NCI-H2196 (cell line): ENCODE measurements at regions not wholly inside any gene's neighbourhood (a gene's known extent, or its start where the extent isn't known, plus 50 kb on each side); places are given as distances from the start of the nearest gene placed in this dataset.
"Not testable (repeated sequence)": the region's sequence is repeated elsewhere in the genome, so short reads cannot be mapped to it uniquely, and the experiment has no call there.

Experiments
- DNase-seq: peaks from one replicate; lab custom pipeline; 2025; ENCODE audit not compliant: unreplicated experiment; lab: John Stamatoyannopoulos, UW

DNA sequence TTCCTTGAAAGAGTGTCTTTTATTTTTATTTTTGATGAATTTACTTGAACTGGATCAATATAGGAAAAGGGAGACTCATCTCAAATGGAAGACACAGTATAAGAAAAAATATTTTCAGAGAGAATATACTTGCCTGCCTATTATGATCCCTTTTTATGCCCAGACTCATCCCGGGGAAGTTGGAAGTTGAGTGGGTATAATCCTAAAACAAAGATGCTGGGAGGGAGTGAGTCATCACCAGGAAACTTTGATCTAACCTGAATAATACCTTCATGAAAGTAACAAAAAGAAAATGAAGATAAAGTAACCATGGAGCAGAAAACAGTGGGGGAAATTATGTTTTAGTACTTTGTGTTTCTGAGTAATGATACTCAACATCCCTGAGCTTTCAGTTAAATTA, 1514.0 kb downstream of the FAM181B start:
- no peak for DNase-seq

DNA sequence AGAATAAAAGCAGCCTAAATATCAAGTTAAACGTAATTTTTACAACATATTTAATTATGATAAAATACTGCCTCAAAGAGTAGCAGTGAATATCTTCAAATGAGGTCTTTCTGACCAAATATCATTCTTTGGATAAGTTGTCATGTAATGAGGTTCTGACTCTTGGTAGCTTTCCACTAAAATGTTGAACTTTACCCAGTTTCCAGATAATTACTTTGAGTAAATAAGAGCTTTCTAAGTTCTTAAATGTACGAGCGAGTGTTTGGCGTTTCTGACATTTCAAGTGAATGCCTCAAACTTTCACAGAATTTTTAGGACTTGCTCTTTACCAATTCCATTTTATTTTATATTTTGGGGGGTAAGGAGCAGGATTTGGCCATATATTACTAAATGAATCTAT, 1515.2 kb downstream of the FAM181B start:
- no peak for DNase-seq

DNA sequence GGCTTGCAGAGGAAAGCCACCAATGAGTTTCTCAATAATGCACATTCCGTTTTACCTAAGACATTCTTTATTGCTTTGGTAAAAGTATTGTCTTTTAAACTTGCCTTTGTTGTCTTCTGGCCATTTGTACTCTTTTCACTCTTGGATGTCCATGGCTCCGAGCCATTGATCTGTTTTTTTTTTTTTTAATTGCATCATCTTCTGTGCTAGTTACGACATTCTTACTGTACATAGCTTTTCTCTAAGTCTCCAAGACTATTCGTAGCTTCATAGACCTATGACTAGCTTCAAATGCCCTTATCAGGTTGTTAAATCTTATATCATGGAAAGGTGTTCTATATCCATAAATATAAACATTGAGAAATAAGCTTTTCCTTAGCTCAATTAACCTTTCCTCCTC, 1522.6 kb downstream of the FAM181B start:
- DNase-seq = no peak

DNA sequence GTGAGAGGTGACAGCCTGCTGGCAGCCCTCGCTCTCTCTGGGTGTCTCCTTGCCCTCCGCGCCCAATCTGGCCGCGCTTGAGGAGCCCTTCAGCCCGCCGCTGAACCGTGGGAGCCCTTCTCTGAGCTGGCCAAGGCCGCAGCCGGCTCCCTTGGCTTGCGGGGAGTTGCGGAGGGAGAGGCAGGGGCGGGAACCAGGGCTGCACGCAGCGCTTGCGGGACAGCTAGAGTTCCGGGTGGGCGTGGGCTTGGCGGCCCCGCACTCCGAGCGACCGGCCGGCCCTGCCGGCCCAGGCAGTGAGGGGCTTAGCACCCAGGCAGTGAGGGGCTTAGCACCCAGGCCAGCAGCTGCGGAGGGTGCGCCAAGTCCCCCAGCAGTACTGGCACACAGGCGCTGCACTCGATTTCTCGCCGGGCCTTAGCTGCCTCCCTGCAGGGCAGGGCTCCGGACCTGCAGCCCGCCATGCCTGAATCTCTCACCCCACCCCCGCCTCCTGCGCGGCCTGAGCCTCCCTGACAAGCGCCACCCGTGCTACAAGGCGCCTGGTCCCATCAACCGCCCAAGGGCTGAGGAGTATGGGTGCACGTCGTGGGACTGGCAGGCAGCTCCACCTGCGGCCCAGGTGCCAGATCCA, 1526.1 kb downstream of the FAM181B start:
- DNase-seq = no peak

DNA sequence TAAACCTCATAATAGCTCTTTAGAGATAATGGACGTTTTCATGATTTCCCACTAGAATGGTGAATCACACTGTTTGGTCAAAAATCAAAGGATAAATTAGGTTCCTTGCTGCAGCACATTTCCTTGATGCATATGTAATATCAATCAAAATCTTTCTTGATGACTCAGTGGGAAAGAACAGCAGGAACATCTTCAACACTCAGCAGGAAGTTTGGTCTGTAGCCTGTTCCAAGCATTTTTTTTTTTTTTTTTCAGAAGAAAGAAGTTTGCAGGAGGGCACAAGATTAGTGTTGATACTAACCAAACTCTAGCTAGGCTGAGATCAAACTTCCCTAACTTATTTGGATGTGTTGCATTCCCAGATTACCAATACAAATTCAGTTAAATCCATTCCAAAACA, 1529.8 kb downstream of the FAM181B start:
- no peak for DNase-seq

DNA sequence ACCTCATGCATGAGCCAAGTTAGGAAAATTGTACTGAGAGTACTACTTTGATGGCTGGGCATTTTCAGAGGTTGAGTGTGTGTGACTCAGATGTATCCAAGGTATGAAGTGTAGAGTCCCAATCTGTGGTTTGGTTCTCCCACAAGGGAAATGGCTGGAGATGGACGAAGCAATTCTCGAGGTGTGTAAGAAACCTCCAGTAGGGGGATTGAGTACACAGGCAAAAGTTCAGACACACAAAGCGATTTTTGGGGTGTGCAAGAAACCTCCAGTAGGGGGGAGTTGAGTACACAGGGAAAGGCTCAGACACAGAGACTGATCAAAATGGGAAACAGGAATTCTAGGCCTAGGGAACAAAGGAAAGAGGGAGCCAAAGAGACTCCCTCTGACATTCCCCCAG, 1536.3 kb downstream of the FAM181B start:
- no peak for DNase-seq

DNA sequence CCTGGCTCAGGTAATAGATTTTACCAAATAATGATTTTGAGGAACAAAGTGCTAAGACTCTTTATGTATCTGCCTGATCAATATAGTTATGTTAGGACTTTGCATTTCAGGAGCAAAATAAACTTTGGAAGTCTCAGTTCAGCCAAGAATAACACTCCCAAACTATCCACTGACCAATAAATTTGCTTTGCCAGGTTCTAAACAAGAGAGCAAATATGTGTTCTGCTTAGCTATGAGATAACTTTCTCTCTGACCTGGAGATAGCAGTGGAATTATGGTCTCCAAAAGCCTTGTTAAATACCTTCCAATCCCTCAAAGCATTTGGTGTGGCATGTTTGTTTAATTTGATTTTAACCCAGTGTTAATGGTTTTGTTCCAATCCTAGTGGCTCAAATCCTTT, 1541.1 kb downstream of the FAM181B start:
- DNase-seq = no peak

DNA sequence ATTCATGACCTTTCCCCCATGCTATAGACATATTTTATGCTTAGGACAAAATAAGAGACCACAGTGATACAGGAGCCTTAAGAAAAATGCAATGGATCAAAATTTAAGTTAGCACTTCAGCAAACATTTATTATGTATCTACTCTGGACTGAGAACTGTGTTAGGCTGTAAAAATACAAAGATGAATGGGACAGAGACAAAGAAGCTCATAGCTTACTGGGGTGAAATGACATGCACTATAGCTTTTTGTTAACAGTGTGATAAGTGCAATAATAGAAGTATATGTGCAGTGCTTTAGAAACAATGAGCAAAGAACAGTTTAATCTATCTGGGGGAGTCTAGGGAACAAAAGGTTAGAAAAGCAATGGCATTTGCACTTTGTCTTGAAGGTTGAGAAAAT, 1543.1 kb downstream of the FAM181B start:
- DNase-seq = no peak

DNA sequence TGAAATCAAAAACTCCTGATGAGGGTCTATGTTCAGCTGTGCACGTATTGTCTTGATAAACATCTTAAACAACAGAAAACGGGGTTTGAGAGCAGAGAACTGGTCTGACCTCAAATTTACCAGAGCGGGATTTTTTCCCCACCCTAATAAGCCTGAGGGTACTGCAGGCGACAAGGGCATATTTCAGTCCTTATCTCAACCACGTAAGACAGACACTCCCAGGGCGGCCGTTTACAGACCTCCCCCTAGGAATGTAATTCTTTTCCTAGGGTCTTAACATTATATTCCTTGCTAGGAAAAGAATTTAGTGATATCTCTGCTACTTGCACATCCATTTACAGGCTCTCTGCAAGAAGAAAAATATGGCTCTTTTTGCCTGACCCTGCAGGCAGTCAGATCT, 1546.6 kb downstream of the FAM181B start:
- DNase-seq = not testable (repeated sequence)

DNA sequence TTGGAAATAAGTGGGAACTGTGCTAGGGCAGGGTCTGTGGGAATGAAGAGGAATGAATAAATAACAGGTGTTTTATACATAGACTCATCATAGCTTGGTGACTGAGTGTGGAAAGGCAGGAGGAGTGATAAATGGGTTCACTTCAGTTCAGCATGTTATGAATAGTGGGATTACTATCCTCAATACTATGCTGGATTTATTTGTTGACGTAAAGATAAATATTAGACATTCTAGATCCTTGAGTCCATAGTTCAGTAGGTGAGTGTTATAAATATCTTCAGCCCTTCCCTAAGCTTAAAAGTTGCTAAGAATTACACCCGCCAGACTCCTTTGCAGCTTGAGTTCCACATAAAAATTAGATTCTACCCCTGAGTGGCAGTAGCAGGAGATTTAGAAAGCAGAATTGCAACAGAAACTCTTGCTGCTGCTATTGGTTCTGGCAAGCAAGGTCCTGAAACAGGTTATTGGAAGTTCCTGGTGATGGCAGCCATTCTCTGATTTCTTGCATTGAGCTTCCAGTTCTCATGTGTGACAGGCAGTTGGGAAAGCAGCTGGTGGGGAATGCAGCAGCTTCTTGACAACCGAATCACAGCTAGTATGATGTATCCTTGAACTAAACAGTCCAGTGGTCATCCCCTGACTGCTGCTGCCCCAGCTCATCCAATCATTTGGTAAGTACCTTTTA, 1558.9 kb downstream of the FAM181B start:
- DNase-seq = no peak

DNA sequence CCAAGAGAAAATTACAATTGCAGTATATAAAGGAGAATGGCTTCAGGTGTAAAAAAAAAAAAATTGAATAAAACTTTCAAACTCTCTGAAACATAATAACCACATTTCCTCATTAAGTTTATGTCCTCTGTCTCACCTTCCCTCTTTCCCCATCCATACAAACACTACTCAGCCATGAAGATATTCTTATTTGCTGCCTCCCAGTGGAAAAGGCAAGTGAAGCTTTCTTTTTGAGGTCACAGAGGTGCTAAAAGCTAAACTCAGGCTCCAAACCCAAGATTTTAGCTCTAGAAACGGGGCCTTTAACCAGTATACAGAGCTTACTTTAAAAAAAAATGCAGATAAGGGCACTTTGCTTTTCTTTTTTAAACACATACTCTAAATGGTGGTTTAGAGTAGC, 1568.5 kb downstream of the FAM181B start:
- no peak for DNase-seq

DNA sequence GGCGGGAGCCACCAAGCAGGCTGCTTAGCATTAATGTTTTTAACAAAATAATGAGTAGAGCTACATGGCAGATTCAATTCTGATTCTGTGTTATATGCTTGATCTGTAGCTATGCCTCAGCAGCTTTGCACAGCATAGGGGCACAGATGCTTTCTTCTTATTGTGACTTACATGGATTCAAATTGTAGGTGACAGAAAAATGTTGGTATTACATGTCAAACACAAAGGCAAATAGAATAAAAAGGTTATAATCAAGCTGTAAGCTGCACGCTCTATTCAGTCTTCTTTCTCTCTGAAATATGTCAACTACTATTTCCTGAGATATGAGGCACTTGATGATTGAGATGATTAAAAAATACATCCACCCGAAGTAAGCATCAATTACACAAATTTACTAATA, 1573.8 kb downstream of the FAM181B start:
- no peak for DNase-seq

DNA sequence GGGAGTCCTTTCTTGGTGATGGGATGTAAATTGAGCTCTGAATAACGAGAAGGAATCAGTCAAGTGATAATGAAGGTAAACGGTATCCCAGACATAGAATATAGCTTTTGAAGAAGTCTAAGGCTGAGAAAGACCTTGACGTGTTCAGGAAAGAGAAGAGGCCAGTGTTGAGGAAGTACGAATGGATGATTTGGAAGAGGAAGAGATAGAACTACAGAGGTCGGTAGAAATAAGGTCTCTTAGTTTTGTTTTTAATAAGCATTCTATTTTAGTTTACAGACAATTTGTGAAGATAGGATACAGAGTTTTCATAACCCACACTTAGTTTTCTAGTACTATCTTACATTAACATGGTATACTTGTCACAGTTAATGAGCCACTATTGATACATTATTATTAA, 1598.1 kb downstream of the FAM181B start:
- DNase-seq = no peak

DNA sequence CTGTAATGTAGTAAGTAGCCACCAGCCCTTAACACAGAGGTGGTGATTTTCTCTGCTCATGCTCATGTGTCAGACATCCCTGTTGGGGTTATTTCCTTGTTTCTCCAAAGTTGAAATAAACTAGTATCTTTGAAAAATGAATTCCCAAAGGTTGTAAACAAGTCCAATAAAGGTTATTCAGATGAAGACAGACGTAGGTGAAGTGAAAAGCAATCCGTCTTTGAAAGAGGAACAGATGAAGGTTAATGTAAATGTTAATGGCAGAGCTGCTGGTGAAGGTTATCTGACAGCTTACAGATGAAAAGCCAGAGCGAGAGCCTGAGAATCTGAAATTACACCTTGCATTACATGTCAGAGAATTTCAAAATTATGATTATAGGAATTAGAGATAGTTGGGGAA, 1604.0 kb downstream of the FAM181B start:
- DNase-seq = no peak

DNA sequence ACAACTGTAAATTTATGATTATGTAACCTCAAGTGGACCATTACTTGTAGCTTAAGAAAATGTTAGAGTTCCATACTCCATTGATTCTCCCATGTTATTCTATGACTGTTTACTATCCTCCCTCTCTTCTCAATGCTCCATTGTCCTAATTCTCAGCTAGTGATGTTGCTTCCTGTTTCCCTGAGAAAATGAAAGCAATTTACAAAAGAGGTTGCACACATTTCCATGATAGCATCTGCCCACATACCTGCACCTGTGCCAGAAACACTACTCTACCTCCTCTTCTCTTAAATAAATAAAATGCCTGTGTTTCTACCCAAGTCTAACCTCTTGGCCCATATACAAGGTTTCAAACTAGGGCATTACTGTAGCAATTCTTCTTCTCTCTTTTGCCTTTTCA, 1620.9 kb downstream of the FAM181B start:
- DNase-seq = no peak

DNA sequence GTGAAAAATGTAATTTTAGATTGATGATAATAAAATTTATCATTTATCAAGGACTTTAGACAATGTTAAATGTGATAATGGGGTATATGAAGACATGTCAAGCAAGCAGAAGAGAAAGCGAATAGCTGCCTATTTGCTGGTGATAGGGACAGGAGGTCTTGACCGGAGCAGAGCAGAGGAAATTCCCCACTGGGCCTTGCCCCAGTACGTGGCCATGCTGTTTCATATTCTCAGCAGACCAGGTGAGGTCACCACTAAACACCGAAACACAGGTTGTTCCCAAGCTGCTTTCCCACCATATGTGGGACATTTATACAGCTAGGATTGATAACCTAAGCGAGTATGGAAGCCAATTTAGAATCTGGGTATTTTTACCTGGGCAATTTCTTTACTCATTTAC, 1629.6 kb downstream of the FAM181B start:
- no peak for DNase-seq

DNA sequence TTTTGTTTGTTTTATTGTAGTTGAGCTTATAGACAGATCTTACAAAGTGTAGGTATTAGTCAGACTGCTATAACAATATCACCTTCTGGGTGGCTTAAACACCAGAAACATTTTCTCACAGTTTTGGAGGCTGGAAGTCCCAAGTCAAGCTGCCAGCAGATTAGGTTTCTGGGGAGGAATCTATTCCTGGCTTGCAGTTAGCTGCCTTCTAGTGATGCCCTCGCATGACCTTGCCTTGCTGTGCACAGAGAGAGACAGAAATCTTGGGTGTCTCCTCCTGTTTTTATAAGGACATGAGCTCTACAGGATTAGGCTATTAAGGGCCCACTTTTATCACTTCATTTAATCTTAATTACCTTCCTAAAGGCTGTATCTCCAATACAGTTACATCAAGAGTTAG, 1635.2 kb downstream of the FAM181B start:
- DNase-seq = no peak

DNA sequence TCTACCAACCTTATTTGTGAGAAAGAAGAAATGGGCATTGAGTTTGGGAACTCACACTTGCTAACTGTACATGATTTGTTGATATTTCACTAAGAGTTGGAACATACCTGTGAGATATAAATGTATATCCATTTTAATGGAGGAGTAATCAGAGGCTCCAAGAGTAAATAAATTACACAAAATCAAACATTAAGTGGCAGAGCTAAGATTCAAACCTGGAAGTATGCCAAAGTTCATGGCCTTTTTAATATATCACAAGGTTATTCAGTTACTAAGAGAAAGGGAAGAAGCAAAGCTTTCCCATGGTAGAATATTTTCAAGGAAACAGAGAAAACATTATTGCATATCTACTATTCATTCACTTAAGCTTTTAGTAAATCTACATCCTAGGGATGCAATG, 1641.1 kb downstream of the FAM181B start:
- no peak for DNase-seq

DNA sequence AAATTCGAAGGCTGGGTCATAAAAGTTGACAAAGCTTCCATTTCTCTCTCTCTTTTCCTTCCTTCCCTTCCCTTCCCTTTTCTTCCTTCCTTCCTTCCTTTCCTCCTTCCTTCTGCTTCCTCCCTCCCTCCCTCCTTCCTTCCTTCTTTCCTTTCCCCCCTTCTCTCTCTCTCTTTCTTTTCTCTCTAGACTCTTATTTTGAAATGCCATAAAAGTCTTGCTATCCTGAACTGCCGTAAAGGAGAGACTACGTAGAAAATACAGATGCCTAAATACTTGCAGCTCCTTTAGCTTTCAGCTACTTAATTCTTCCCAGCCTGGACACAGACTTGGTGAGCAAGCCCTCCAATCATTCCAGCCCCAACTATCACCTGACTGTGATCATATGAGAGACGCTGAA, 1644.4 kb downstream of the FAM181B start:
- DNase-seq = no peak

DNA sequence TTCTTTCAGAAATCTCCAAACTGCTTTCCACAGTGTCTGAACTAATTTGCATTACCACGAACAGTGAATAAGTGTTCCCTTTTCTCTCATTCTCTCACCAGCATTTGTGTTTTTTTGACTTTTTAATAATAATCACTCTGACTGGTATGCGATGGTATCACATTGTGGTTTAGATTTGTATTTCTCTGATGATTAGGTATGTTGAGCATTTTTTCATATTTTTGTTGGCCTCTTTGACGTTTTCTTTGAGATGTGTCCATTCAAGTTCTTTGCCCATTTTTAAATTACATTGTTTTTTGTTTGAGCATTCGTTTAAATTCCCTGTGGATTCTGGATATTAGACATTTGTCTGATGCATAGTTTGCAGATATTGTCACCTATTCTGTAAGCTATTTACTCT, 1639.6 kb upstream of the TENM4 start:
- DNase-seq = no peak

DNA sequence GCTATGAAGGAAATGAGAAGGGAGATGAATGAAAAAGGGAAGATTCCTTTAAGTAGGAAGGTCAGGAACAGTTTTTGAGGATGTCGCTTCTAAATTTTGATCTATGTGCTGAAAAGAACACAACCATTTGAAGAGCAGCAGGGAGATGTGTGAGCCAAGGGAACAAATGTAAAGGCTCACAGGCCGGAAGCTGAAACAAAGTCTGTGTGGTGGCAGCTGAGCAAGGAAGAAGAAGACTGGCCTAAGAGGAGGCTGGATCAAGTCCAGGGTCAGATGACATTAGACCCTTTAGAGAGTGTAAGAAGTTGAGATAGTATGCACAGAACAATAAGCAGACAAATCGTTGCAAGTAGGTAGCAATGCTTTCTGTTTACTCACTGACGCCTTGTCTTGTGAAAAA, 1631.4 kb upstream of the TENM4 start:
- no peak for DNase-seq

DNA sequence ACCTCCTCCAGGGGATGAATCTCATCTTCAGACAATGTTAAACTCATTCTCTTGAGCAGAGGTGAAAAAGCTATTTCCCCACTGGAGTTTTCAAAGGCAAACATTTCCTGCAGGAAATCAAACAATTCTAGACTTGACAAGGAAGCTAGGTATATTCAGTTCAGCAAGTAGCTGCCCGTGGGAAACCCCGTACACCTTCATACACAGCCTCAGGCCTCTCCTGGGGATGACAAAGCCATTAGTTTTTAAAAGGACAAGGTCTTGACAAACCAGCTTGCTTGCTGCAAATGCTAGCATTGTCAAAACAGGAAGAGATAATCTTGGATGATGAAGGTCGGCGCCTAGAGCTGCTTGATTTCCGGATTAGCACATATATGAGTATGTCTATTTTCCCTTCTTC, 1630.8 kb upstream of the TENM4 start:
- no peak for DNase-seq

DNA sequence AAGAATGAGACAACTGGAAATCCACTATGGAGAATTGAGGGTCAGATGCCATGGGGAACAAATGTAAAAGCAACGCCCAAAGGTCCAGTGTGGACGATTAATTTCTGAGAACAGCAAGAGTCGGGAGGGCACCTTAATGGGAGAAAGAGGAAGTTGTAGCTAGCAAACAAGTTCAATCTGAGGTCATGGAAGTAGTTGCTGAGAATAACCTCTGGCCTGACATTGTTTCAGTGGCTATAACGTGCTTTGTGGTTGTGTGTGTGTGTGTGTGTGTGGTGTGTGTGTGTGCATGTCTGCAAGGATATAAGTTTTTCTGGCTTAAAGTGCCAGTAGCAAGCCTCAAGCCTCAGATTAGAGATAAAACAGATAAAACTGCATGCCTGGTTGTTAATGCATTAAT, 1630.1 kb upstream of the TENM4 start:
- DNase-seq = no peak
